ENCODE measurements at regions not wholly inside any gene's neighbourhood (a gene's known extent, or its start where the extent isn't known, plus 50 kb on each side); places are given as distances from the start of the nearest gene placed in this dataset.
"Not testable (repeated sequence)": the region's sequence is repeated elsewhere in the genome, so short reads cannot be mapped to it uniquely, and the experiment has no call there.

- DNase-seq: no peak
Measured at GRCh38 chr4:154983714-154984113, 202.6 kb downstream of the RBM46 start.

GRCh38 chr4:154984148-154984547 lies 203.1 kb downstream of the RBM46 start:
- DNase-seq: no peak

- no peak for DNase-seq
Measured at GRCh38 chr4:154984616-154985015, 203.5 kb downstream of the RBM46 start.

GRCh38 chr4:154985673-154986072 lies 204.6 kb downstream of the RBM46 start:
- no peak for DNase-seq

- no peak for DNase-seq
Measured at GRCh38 chr4:154988511-154988910, 207.4 kb downstream of the RBM46 start.

GRCh38 chr4:154989511-154989910 lies 208.4 kb downstream of the RBM46 start:
- no peak for DNase-seq

GRCh38 chr4:154997866-154998265 lies 210.6 kb upstream of the NPY2R start:
- DNase-seq: not testable (repeated sequence)

- DNase-seq: no peak
Measured at GRCh38 chr4:154998284-154998683, 210.2 kb upstream of the NPY2R start.

- no peak for DNase-seq
Measured at GRCh38 chr4:154998773-154999172, 209.7 kb upstream of the NPY2R start.

- no peak for DNase-seq
Measured at GRCh38 chr4:154999950-155000578, 208.4 kb upstream of the NPY2R start.

- no peak for DNase-seq
Measured at GRCh38 chr4:155001251-155001650, 207.2 kb upstream of the NPY2R start.

- DNase-seq: no peak
Measured at GRCh38 chr4:155005395-155006090, 202.9 kb upstream of the NPY2R start.

- no peak for DNase-seq
Measured at GRCh38 chr4:155007660-155008176, 200.7 kb upstream of the NPY2R start.

GRCh38 chr4:155008389-155008788 lies 200.0 kb upstream of the NPY2R start:
- DNase-seq: no peak

- DNase-seq: no peak
Measured at GRCh38 chr4:155009288-155009687, 199.1 kb upstream of the NPY2R start.

GRCh38 chr4:155010376-155010775 lies 198.1 kb upstream of the NPY2R start:
- DNase-seq: no peak

- DNase-seq: no peak
Measured at GRCh38 chr4:155011163-155011780, 197.2 kb upstream of the NPY2R start.

- DNase-seq: no peak
Measured at GRCh38 chr4:155012469-155012868, 196.0 kb upstream of the NPY2R start.

GRCh38 chr4:155017426-155017825 lies 191.0 kb upstream of the NPY2R start:
- DNase-seq: no peak

- no peak for DNase-seq
Measured at GRCh38 chr4:155025762-155026457, 182.5 kb upstream of the NPY2R start.

GRCh38 chr4:155026715-155027114 lies 181.7 kb upstream of the NPY2R start:
- DNase-seq: no peak

- no peak for DNase-seq
Measured at GRCh38 chr4:155032521-155033229, 175.8 kb upstream of the NPY2R start.

- no peak for DNase-seq
Measured at GRCh38 chr4:155033604-155034003, 174.8 kb upstream of the NPY2R start.
